ENCODE measurements at regions not wholly inside any gene's neighbourhood (a gene's known extent, or its start where the extent isn't known, plus 50 kb on each side); places are given as distances from the start of the nearest gene placed in this dataset.

DNA sequence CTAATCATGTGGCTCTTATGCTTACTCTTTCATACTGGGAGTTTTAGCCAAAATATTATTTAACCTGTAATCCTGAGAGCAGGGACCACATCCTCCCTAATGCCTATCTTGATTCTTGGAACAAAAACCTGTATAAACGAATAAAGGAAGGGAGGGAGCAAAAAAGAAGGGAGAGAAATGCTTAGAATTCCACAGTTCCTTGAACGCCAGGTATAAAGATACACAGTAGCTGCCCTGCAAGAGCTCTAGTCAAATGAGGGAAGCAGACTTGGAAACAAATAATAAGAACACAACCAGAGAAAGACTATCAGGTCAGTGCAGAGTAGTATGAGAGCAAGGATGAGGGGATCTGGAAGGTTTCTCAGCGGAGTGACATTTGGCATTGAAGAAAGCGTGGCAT is 116.3 kb downstream of the SLC30A10 start:
- TF ChIP-seq, protein P1, sequence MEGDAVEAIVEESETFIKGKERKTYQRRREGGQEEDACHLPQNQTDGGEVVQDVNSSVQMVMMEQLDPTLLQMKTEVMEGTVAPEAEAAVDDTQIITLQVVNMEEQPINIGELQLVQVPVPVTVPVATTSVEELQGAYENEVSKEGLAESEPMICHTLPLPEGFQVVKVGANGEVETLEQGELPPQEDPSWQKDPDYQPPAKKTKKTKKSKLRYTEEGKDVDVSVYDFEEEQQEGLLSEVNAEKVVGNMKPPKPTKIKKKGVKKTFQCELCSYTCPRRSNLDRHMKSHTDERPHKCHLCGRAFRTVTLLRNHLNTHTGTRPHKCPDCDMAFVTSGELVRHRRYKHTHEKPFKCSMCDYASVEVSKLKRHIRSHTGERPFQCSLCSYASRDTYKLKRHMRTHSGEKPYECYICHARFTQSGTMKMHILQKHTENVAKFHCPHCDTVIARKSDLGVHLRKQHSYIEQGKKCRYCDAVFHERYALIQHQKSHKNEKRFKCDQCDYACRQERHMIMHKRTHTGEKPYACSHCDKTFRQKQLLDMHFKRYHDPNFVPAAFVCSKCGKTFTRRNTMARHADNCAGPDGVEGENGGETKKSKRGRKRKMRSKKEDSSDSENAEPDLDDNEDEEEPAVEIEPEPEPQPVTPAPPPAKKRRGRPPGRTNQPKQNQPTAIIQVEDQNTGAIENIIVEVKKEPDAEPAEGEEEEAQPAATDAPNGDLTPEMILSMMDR (IDR thresholded peaks at IDR 0.05) = no peak
- TF ChIP-seq EP300 (IDR thresholded peaks at IDR 0.05) (no peak), POLR2A (IDR thresholded peaks at IDR 0.05) (no peak), POLR2AphosphoS5 (IDR thresholded peaks at IDR 0.05) (no peak)
- no peaks in the 10 kb centered on the region for H3K27me3 ChIP-seq
- H3K36me3 ChIP-seq = no peaks in the 10 kb centered on the region
- H3K9me3 ChIP-seq = no peaks in the 10 kb centered on the region
- WGBS = 37% methylated on average over 4 of the region's 4 CpGs
- H3K27ac ChIP-seq = no peak overlapping the region
- peaks cover 13% of the 10 kb centered on the region for H3K4me1 ChIP-seq
- no peak overlapping the region for H3K4me3 ChIP-seq
- no peak for DNase-seq (ENCODE audit: low spot score in 2 of 2)

DNA sequence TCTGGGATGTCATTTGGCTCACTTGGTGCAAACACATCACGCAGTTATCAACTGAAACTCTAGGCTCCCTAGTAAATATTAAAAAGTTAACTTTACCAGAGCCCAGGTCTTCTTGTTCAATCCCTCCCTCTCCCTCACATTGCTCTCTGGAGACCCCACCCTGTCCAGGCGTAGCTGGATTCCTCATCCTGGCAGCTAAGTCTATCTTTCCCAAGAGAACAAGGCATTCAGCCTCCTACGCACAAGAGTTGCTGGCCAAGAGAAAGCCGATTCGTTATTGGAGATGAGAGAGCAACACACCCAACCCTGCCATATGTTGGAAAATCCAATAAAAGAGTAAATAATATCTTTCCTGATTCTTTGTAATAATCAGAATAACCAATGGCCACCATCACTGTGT is 117.9 kb downstream of the SLC30A10 start:
- no peak overlapping the region for H3K27ac ChIP-seq
- no peaks in the 10 kb centered on the region for H3K36me3 ChIP-seq
- WGBS = 64% methylated on average over 5 of the region's 5 CpGs
- H3K27me3 ChIP-seq = no peaks in the 10 kb centered on the region
- no peak for DNase-seq (ENCODE audit: low spot score in 2 of 2)
- peaks cover 13% of the 10 kb centered on the region for H3K4me1 ChIP-seq
- no peak overlapping the region for H3K4me3 ChIP-seq
- TF ChIP-seq EP300 (IDR thresholded peaks at IDR 0.05) (no peak), POLR2AphosphoS5 (IDR thresholded peaks at IDR 0.05) (no peak), POLR2A (IDR thresholded peaks at IDR 0.05) (no peak)
- TF ChIP-seq, protein P1 (IDR thresholded peaks at IDR 0.05) = no peak
- no peaks in the 10 kb centered on the region for H3K9me3 ChIP-seq

DNA sequence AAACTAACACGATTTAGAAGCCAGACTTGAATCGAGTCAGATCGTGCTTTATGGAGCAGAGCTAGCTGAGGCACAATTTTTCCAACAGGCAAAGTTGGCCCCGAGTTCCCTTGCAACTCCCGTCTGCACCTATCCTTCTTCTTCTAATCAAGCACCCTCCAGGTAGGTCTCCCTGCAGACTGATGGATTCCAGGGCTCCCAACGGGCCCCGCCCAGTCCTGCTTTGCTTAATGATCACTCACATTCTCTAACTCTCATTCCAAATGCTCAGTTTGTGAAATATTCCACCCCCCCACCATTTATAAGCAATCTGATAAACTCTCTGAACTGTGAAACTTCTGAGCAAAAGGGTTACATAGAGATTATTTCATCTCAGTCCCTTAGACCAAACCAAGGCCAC is 119.6 kb downstream of the SLC30A10 start:
- no peaks in the 10 kb centered on the region for H3K9me3 ChIP-seq
- DNase-seq (ENCODE audit: low spot score in 2 of 2) = no peak
- H3K36me3 ChIP-seq = no peaks in the 10 kb centered on the region
- 76% methylated on average over 7 of the region's 7 CpGs for WGBS
- H3K4me3 ChIP-seq = no peak overlapping the region
- H3K27ac ChIP-seq = no peak overlapping the region
- no peaks in the 10 kb centered on the region for H3K27me3 ChIP-seq
- H3K4me1 ChIP-seq = peaks cover 13% of the 10 kb centered on the region
- TF ChIP-seq, protein P1 (IDR thresholded peaks at IDR 0.05) = no peak
- TF ChIP-seq EP300 (IDR thresholded peaks at IDR 0.05) (no peak), POLR2A (IDR thresholded peaks at IDR 0.05) (no peak), POLR2AphosphoS5 (IDR thresholded peaks at IDR 0.05) (no peak)

DNA sequence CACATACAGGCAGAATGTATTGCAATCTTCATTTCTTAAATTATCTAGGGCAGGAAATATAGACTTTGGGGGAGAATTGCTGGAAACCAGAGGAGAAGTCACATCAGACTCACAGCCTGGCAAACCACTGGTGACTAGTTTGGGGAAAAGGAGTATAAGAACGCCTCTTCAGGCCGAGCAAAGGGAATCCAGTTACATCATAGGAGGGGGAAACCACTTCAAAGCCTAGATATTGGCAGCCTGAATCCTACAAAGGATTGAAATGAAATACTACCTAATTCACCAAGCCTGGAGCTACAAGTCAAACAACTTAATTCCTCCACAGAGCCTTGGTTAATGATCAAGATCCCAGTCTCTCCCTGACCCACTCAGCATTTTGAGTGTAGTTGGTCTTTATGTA is 121.7 kb downstream of the SLC30A10 start:
- Histone ChIP-seq H3K27me3 (no peaks in the 10 kb centered on the region), H3K36me3 (no peaks in the 10 kb centered on the region), H3K9me3 (no peaks in the 10 kb centered on the region), H3K4me3 (no peak overlapping the region), H3K27ac (no peak overlapping the region), H3K4me1 (peaks cover 6% of the 10 kb centered on the region)
- TF ChIP-seq POLR2A (IDR thresholded peaks at IDR 0.05) (no peak), EP300 (IDR thresholded peaks at IDR 0.05) (no peak), POLR2AphosphoS5 (IDR thresholded peaks at IDR 0.05) (no peak)
- TF ChIP-seq, protein P1 (IDR thresholded peaks at IDR 0.05) = no peak
- DNase-seq (ENCODE audit: low spot score in 2 of 2) = no peak
- 44% methylated on average over 2 of the region's 2 CpGs for WGBS

DNA sequence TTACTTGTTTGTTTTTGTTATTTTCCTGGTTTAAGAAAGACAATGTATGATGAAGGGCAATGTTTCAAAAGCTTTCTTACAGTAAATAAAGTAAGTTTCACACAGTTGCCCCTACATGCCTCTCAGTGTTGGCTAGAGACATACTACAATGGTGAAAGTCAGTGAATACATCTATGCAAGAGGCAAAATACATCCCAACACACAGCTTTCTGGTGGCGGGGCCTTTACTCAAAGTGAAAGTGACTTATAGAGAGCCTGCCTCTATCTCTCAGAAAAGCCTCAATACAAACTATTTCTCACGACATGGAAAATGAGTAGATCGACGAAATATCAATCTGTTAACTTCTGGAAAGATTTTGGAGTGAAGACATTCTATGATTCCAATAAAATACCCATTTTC is 122.3 kb downstream of the SLC30A10 start:
- TF ChIP-seq POLR2A (IDR thresholded peaks at IDR 0.05) (no peak), POLR2AphosphoS5 (IDR thresholded peaks at IDR 0.05) (no peak), EP300 (IDR thresholded peaks at IDR 0.05) (no peak)
- TF ChIP-seq, protein P1 (IDR thresholded peaks at IDR 0.05) = no peak

More for the DNA sequence above, 122.3 kb downstream of the SLC30A10 start:
- H3K27me3 ChIP-seq = no peaks in the 10 kb centered on the region
- 87% methylated on average over 4 of the region's 4 CpGs for WGBS
- no peak overlapping the region for H3K4me3 ChIP-seq
- H3K9me3 ChIP-seq = no peaks in the 10 kb centered on the region
- H3K27ac ChIP-seq = no peak overlapping the region
- peaks cover 9% of the 10 kb centered on the region for H3K4me1 ChIP-seq
- DNase-seq (ENCODE audit: low spot score in 2 of 2) = no peak
- no peaks in the 10 kb centered on the region for H3K36me3 ChIP-seq
